Lower leg skin (tissue), 4 donors: ENCODE measurements at regions not wholly inside any gene's neighbourhood (a gene's known extent, or its start where the extent isn't known, plus 50 kb on each side); places are given as distances from the start of the nearest gene placed in this dataset.

Source experiments
- DNase-seq, 2 donors: peaks; one replicate each; pipeline ENCODE4 v3.0.0-alpha.2; 2019; ENCODE audit warnings: low spot score in 2 of 2
- H3K4me3 ChIP-seq: fragments of 200-600 bp; sonication (generic); 2 replicates; pipeline ENCODE4 v1.5.1; 2017; ENCODE audit warnings: mild to moderate bottlenecking, low read depth; ENCODE audit not compliant: poor library complexity, severe bottlenecking
- POLR2A ChIP-seq, 2 donors: fragments of 450-650 bp; IDR thresholded peaks; one replicate each; pipeline ENCODE4 v1.6.1; 2016 to 2017; ENCODE audit warnings: antibody characterized with exemption in 2 of 2, mild to moderate bottlenecking in 1 of 2, moderate library complexity in 1 of 2
- WGBS, 2 donors: methylation state at CpG; one replicate each; pipeline ENCODE4 v1.1.5; 2018; 5-methylcytosine and 5-hydroxymethylcytosine counted together
- intact Hi-C: fragments of 100-400 bp; cut with DNase I; formaldehyde crosslinking; loops from one replicate; pipeline ENCODE4 v1.15.0; 2023; ENCODE audit warnings: low total_unique reads
- TF ChIP-seq, protein P1 (sequence below), 3 donors: fragments of 450-650 bp; IDR thresholded peaks; one replicate each; pipeline ENCODE4 v1.5.1; 2016; ENCODE audit warnings: antibody characterized with exemption in 3 of 3, mild to moderate bottlenecking in 3 of 3, moderate library complexity in 2 of 3

DNA sequence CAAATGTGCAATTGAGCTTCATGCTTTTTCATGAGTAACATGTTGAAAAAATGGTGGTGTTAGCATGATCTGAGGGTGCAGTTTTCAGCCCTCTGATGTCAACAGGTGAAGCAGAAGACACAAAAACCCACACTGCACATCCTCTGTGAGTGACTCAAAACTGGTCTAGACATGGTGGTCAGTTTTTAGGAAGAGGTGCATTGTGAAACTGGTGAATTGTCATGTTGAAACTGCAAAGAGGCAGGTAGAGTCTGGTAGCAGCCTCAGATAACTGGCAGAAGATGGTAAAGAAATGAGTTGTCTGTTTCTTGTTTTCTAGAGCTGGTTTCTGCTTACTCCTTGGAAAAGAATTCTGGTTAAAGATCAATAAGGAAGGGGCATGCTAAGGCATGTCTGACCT lies 97.3 kb upstream of the HMCN1 start:
- intact Hi-C loops = no loop called here
- H3K4me3 ChIP-seq = no peak overlapping the region
- no peak for TF ChIP-seq POLR2A (IDR thresholded peaks at IDR 0.05)
- no peak for DNase-seq

DNA sequence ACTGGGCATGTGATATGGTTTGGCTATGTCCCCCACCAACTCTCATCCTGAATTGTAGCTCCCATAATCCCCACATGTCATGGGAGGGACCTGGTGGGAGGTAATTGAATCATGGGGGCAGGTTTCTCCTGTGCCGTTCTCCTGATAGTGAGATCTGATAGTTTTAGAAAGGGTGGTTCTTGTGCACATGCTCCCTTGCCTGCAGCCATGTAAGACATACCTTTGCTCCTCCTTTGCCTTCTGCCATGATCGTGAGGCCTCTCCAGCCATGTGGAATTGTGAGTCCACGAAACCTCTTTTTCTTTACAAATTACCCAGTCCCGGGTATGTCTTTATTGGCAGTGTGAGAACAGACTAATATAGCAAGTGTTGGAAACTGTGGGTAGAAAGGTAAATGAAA lies 99.5 kb upstream of the HMCN1 start:
- intact Hi-C loops = no loop called here
- WGBS, 2 donors = 91 to 96% methylated on average over 4 of the region's 4 CpGs
- no peak for DNase-seq
- TF ChIP-seq, protein P1, sequence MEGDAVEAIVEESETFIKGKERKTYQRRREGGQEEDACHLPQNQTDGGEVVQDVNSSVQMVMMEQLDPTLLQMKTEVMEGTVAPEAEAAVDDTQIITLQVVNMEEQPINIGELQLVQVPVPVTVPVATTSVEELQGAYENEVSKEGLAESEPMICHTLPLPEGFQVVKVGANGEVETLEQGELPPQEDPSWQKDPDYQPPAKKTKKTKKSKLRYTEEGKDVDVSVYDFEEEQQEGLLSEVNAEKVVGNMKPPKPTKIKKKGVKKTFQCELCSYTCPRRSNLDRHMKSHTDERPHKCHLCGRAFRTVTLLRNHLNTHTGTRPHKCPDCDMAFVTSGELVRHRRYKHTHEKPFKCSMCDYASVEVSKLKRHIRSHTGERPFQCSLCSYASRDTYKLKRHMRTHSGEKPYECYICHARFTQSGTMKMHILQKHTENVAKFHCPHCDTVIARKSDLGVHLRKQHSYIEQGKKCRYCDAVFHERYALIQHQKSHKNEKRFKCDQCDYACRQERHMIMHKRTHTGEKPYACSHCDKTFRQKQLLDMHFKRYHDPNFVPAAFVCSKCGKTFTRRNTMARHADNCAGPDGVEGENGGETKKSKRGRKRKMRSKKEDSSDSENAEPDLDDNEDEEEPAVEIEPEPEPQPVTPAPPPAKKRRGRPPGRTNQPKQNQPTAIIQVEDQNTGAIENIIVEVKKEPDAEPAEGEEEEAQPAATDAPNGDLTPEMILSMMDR (IDR thresholded peaks at IDR 0.05) = no peak
- no peak for TF ChIP-seq POLR2A (IDR thresholded peaks at IDR 0.05)
- no peak overlapping the region for H3K4me3 ChIP-seq

DNA sequence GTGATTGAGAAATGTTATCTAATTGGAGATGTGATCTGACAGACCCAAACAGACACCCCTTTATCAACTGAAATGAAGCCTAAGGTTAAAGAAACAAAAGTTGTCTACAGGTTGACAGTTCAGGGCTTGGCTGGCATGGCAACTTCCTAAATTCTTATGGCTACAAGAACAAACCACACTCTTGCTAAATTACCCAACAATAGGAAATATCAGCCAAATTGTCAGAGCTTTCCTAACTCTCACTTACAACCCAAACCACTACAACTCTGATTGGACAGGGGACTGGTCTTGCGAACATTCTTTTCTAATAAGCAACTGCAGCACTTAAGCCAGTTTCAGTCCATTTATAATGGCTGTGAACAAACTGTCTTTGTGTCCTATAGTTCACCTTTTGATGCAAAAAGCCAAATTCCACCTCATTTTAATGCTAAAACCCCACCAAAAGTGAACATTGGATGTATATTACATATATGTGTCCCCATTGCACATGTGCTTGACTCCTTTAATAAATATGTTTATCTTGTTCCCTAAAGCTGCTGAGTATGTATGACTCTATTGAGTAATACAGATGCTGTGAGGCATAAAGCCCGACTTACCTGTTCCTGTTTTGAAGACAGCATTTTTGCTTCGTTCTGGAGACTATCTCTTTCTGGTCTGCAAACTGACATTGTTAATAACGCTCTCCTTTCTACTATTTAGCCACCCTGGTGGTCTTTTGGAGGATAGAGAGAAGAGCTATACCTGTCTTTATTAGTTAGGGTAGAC lies 101.3 kb upstream of the HMCN1 start:
- TF ChIP-seq, protein P1 (IDR thresholded peaks at IDR 0.05) = no peak
- no peak for TF ChIP-seq POLR2A (IDR thresholded peaks at IDR 0.05)
- H3K4me3 ChIP-seq = no peak overlapping the region
- no peak for DNase-seq
- 77 to 85% methylated on average over 4 of the region's 4 CpGs for WGBS, 2 donors
- intact Hi-C loops = no loop called here

DNA sequence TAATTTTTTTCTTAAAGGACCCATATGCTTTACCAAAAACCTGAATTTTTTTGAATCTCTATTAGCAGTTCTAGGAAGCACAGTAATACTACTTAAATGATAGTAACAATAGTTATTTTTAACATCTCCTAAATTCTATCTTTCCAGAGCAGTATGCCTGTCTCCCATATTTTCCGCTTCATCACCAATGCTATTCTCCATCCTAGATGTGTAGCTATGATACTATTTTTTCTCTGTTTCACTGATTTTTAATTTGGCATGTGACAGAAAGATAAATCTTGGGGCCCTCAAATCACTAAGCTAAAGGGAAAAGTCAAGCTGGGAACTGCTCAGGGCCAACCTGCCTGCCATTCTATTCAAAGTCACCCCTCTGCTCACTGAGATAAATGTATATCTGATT lies 102.3 kb upstream of the HMCN1 start:
- DNase-seq = no peak
- no peak overlapping the region for H3K4me3 ChIP-seq
- TF ChIP-seq, protein P1 (IDR thresholded peaks at IDR 0.05) = no peak
- no peak for TF ChIP-seq POLR2A (IDR thresholded peaks at IDR 0.05)
- WGBS, 2 donors = 96 to 100% methylated on average over 1 of the region's 1 CpG
- intact Hi-C loops = no loop called here

DNA sequence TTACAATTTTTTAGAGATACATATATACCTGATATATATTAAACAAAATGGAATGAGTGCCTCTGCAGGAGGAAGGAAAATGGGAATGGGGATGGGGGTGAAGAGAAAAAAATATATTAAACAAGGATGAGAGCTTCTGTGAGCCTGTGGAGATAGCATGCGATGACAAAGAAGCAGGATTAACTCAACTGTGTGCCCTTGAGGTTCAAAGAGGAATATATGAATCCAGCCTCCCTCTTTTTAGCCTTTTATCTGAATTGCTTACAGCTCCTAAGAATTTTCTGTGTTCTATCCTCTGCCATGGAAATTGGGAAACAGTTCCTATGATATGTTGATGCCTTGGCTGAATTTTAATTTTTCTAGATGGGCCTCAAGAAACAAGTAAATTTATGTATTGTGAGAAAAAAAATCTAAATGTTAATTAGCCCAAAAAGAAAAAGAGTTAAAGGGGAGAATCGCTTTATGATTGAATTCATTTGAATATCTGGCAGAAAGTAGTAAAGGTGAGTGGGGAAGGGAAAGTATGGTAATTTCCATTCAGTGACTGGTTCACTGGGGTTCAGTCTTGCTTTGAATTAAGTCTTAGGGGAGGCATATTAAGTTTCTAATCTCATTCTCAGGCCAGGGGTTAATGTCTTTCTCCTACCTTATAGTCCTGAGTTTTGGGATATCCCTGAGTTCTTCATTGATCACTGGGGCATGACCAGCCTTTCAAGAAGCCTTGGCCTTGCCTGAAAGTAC lies 106.3 kb upstream of the HMCN1 start:
- DNase-seq = no peak
- 92 to 98% methylated on average over 2 of the region's 2 CpGs for WGBS, 2 donors
- TF ChIP-seq POLR2A (IDR thresholded peaks at IDR 0.05) = no peak
- TF ChIP-seq, protein P1 (IDR thresholded peaks at IDR 0.05) = no peak
- intact Hi-C loops = no loop called here
- H3K4me3 ChIP-seq = no peak overlapping the region

DNA sequence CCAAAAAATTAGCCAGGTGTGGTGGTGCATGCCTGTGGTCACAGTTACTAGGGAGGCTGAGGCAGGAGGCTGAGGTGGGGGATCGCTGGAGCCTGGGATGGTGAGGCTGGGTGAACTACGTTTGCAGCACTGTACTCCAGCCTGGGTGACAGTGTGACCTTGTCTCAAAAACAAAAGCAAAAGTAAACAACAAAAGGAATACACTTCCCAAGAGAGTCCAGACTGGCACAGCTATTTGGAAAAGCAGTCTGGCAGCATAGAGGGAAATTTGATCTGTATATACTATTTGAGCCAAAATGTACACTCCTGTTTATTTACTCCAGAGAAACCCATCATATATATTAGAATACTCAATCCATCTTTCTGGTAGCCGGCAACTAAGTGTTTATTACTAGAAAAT lies 107.0 kb upstream of the HMCN1 start:
- WGBS, 2 donors = 69 to 78% methylated on average over 3 of the region's 3 CpGs

More for the DNA sequence above, 107.0 kb upstream of the HMCN1 start:
- TF ChIP-seq, protein P1 (IDR thresholded peaks at IDR 0.05) = no peak
- TF ChIP-seq POLR2A (IDR thresholded peaks at IDR 0.05) = no peak
- intact Hi-C loops = no loop called here
- DNase-seq = no peak
- H3K4me3 ChIP-seq = no peak overlapping the region
